ENCODE measurements at regions not wholly inside any gene's neighbourhood (a gene's known extent, or its start where the extent isn't known, plus 50 kb on each side); places are given as distances from the start of the nearest gene placed in this dataset.

GRCh38 chrX:38935561-38935960 is 134.3 kb downstream of the MID1IP1 start:
- TF ChIP-seq YY1 (IDR thresholded peaks at IDR 0.05; ENCODE audit: insufficient read depth, insufficient read length) (no peak), ZNF274 (IDR thresholded peaks at IDR 0.05; ENCODE audit: low read depth, low read length) (no peak), SUZ12 (IDR thresholded peaks at IDR 0.05; ENCODE audit: extremely low read depth, insufficient read depth, insufficient read length) (no peak)

All from NT2/D1 (cell line).